ENCODE measurements at regions not wholly inside any gene's neighbourhood (a gene's known extent, or its start where the extent isn't known, plus 50 kb on each side); places are given as distances from the start of the nearest gene placed in this dataset.
"Not testable (repeated sequence)": the region's sequence is repeated elsewhere in the genome, so short reads cannot be mapped to it uniquely, and the experiment has no call there.

DNA sequence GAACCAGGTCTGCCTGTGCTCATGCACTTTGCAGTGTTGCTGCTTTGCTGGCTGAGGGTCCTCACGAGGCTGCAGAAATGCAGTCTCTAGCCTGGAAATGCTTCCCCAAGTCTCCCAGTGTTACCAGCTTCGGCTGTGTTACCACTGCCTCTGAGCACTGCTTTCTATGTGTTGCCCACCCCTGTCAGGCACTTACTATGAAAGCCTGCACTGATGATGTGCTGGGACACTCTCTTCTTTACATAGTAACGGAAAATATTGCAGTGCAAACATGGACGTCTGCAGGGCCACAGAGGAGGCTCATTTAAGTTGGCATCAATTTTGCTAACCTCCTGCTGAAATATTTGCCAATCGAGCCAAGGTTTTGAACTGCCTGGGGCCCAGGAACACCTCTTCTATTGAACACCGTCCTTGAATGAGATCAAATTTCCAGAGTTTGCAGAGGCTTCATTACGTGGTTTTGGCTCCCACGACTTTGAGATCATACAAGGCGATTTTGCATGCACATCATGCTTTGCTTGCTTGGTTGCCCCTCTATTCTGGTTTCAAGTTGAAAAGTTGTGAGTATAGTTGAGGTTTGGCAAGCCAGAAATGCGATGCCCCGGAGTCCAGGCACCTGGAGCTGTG, 404.7 kb upstream of the PODXL start:
- DNase-seq (ENCODE audit: low read depth) = no peak

DNA sequence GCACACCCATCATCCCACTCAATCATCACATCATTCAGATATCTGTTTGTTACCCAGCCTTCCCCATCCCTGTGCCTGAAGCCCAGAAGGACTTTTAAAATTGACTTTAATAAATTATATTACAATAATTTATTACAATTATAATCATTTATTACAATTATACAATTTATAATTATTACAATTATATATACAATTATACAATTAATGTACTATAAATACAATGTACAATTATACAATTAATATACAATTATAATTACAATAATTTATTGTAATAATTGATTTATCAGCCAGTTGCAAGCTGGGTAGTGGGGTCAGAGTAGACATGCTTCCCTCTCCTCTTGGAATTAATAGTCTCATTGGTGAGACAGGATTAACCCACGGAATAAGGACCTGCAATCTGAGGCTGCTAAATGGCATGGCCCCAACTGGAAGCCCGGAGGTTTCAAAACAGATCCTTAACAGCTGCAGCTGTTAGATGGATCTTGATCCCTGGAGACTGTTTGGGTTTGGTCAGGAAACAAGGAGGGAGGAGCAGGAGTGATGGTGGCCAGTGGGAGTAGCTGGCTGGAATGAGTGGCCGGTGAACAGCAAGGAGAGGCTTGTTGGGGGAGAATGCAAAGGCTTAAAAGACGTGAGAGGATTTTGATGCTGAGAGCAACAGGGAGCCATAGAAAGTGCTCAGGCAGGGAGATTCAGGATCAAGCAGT, 402.8 kb upstream of the PODXL start:
- no peak for DNase-seq (ENCODE audit: low read depth)

DNA sequence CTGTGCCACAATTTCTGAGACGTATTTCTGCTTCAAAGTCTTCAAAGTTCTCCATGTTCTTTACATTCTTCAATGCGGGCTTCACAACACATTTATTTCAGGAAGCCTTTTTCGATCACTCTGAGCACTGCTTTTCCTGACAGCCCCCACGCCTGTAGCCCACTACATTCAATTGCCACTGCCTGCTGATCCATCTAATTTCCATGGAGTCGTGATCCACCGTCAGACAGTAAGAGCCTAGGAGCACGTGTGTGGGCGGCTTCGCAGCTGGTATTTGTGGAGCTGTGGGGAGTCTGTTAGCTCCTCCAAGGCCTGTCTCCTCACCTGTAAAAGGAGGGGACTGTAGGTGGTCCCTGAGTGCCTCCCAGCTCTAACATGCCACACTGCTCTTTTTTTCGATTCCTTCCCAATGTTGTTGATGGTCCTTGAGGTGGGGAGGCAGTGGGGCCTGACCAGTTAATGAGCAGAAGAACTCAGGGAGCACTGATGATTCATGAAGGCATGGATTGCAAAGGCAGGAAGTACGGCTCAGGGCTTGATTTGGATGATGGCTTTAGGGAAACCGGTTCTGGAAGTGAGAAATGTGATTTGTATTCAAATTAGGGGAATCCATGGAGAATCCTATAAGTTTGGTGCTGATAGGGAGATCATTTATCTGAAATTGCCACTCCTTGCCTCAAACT, 401.1 kb upstream of the PODXL start:
- DNase-seq (ENCODE audit: low read depth) = no peak

DNA sequence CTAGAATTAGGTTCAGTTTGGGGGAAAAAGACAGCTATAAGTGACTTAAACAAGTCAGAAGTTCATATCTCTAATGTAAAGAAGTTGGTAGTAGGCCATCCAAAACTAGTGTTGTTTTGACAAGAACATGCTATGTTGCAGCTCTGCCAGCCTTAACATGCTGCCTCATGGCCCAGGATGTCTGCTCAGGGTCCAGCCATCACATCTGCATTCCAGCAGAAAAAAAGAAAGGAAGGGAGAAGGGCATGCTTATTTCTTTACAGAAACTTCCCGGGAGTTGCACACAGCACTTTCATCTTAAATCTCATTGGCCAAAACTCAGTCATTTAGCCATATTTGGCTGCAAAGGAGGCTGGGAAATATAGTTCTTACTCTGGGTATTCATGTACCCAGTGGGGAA, 400.4 kb upstream of the PODXL start:
- DNase-seq (ENCODE audit: low read depth) = no peak

DNA sequence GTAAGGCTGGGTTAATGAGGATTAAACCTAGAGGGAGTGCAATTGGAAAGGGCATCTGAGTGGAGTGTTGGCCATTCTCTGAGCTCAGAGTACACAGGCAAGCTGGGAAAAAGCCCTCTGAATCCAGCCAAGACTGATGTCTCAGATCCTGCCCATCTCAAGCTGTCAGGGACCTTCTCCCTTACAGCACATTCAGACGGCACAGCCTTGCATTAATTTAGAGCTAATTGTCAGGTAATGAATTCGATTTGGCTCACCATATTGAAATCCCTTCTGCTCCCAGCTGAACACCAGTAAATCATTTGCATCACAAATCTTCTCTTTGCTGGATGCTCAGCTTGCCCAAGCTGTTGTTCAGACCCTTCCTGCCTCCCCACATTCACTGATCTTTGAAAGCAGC, 399.3 kb upstream of the PODXL start:
- no peak for DNase-seq (ENCODE audit: low read depth)

DNA sequence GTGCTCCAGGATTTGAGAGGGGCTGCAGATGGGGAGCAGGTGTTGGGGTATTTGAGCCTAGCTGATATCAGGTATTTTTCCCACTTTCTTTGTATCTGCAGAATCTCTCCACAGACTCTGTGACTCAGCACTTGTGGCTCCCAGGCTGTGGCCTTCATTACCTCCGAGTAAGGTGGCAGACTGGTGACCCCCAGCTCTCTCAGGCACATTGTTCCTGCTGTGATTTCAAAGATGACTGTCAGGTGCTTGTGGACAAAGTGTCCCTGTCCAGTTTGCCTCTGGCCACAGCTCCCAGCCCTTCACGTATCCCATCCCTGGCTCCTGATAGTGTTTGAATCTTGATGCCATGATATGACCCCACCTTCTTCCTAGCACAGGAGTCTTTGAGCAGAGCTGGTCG, 396.8 kb upstream of the PODXL start:
- no peak for DNase-seq (ENCODE audit: low read depth)

DNA sequence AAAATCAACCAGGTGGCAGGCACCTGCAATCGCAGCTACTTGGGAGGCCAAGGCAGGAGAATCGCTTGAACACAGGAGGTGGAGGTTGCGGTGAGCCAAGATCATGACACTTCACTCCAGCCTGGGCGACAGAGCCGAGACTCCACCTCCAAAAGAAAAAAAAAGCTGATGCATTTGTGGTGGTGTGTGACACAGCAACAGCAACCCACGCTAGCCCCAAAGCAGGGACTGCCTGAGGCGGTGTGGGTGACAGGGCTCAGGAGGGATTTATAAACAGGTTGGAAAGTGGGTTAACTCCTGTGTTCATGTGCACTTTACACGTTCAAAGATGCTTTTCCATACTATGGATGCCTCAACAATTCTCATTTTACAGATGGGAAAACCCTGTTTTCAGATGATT, 395.9 kb upstream of the PODXL start:
- DNase-seq (ENCODE audit: low read depth) = no peak

DNA sequence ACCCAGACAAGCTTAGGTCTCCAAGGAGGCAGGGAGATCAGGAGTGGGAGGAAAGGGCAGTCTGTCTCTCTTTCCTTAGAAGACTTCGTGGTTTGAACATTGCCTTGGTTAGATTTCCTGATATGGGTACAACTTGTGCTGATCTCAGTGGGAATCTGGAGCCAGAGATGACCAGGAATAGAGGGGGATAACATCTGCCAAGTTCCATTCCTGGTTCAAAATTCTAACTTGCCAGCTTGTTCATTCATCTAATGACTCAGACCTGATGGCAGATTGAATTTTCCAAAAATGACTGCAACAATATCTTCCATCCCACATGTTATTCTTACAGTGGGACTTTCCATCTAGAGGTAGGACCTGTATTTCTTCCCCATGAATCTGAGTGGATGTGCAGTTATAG, 394.3 kb upstream of the PODXL start:
- no peak for DNase-seq (ENCODE audit: low read depth)

DNA sequence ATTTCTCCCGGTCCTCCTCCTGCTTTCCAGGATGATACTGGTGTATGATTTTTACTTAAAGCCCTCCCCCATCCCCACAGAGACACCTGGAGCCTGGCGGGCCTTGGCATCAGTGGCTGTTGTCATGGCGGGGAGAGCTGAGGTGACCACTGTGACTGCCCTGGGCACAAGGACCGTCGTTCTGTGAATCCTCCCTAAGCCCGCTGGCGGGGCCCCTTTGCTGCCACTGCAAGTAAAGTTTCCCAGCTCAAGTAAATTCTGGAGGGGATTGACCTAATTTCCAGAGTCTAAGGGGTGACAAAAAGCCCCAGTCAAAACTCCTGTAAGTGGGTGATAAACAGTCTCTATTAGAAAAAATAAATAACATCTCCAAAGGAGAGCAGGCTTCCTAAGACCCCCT, 393.2 kb upstream of the PODXL start:
- no peak for DNase-seq (ENCODE audit: low read depth)

DNA sequence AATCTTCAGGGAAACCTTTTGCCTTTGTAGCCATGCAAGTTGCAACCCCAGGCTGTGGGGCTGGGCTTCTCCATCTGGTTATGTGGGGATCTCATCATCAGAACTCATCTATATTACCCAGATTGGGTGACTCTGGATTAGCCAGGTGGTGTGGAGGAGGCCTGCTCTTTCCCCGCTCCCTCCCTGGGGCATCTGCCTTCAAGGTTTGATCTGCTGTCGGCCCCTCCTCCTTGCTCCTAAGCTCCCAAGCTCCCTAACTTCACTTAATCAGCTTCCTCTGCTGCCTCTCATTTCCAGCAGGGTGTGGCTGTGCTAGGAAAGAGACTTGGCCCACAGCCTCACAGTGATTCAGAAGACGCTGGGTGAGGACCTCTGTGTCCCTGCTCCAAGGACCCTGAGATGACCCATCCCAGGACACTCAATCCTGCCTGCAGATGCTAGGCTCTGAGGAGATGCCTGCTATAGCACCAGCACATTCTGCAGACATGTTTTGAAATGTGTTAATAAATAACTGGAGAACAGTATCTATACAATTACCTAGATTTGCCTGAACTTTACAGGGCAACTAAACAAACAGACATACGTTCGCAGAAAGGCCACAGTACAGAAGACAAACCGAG, 392.1 kb upstream of the PODXL start:
- no peak for DNase-seq (ENCODE audit: low read depth)

DNA sequence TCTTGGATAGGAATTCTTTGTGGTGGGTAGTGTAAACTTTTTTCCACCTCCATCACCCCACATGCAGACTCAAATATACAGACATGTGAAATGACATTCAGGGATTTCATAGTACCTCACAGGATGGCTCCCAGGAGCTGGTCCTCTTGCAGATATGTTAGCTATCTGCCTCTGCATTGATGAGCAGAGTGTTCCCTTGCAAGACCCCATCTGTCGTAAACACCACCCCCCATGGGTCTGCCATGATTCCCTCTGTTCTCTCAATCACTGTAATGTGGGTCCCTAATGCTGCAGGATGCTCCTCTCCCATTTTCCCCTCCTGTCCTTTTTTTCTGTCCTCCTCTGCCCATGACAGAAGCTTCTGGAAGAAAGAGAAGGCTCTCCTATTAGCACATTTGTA, 391.2 kb upstream of the PODXL start:
- DNase-seq (ENCODE audit: low read depth) = no peak

DNA sequence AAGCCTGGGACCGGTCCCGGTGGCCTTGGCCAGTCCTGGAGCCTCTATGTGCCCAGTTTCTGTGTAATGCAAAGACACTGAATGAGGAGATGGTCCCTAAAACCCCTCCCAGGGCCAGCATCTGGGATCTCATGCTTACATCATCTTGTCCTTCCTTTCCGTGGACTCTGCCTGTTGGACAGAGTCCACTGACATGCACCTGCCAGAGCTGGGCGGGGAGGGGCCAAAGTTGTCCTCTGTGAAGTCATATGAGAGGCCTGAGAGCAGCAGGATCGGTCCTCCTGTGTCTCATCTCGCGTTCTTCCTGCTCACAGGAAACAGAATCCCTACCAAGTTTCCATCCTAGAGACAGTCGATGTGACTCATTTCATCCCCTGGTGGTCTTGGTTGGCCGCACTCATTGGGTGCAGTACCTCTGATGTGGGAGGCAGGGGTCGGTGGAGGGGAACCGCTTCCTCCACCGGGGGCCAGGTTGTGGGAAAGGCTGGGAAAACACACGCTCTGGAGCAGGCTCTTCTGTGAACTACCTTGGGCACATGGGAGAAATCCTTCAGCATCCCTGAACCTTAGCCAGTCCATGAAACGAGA, 389.6 kb upstream of the PODXL start:
- DNase-seq (ENCODE audit: low read depth) = no peak

DNA sequence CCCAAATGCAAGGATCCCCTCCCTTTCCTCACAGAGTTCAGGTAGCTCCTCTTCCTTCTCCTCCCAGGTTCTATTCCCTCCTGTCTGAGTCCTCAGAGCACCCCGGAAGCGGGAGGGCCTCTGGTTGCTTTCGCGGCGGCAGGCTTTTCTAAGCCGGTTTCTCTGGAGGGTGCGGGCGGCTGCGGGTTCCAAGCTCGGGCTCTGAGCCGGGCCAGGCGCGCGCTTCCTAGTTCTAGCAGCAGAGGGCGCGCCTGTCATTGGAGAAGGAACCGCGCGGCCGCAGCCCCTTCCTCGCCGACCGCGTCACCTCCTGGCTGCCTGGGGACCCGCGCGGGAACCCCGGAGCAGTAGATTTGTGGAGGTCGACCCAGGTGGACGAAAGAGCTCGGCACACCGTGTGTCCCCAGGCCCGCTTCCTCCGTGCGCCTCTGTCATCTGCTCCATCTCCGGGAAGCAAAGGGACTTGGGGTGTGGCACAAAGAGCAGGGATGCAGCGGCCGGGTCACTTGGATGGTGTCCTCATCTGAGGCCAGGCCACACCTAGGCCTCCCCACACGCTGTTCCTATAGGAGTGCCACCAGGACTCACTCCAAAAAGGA, 389.0 kb upstream of the PODXL start:
- no peak for DNase-seq (ENCODE audit: low read depth)

DNA sequence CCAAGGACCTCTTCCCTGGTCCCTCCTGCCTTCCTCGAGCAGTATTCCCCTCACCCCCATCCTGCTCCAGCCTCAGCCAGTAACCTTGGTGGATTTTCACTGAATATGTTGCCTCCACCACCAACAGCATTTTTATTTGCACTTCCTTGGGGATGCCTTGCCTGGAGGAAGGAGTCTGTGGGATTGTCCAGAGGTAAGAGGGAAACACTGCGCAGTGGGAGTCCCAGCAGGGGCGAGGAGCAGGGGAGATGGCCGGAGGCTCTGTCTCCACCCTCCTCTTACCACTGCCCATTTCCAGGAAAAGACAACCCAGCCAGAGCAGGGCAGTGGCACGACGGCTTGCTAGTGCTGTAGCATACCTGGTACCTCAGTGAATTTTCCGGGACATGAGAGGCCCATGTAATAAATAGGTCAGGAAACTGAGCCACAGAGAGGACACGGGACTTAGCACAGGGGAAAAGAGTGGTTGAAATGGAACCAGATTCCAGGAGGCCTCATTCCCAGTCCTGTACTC, 388.2 kb upstream of the PODXL start:
- no peak for DNase-seq (ENCODE audit: low read depth)

DNA sequence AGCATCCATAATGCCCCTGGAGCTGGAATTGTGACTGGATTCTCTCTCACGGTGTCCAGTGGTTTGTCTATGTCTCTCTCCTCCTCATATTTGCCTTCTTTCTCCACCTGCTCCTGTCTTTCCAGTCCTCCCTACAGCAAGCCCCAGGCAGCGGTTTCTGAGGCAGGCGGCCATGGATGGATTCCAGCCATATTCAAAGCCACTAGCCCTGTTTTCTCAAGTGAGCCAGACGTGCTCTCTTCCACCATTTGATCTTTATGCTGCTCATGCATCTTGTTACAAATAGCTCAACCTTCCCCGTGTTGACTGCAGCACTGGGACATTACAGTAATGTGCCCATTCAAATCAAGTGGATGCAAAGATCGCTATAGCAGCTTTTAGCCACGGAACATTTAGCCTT, 387.2 kb upstream of the PODXL start:
- no peak for DNase-seq (ENCODE audit: low read depth)

DNA sequence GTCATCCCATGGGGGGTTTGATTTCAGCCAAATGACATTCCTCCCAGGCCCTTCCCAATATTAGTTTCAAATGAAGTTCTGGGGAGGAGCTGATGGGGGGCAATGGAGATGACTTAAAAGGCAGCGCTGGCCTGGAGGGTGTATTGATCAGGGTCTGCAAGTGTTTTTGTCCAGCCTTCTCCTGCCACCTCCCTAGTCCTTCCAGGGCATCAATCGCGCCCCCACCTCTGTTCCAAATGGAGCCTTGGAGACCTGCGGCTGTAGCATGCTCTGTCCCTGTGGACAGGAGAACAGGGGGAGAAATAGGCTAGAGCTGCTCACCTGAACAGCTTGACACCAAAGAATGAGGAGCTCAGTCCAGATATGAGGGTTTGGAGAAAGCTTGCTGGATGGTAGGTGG, 386.8 kb upstream of the PODXL start:
- no peak for DNase-seq (ENCODE audit: low read depth)

DNA sequence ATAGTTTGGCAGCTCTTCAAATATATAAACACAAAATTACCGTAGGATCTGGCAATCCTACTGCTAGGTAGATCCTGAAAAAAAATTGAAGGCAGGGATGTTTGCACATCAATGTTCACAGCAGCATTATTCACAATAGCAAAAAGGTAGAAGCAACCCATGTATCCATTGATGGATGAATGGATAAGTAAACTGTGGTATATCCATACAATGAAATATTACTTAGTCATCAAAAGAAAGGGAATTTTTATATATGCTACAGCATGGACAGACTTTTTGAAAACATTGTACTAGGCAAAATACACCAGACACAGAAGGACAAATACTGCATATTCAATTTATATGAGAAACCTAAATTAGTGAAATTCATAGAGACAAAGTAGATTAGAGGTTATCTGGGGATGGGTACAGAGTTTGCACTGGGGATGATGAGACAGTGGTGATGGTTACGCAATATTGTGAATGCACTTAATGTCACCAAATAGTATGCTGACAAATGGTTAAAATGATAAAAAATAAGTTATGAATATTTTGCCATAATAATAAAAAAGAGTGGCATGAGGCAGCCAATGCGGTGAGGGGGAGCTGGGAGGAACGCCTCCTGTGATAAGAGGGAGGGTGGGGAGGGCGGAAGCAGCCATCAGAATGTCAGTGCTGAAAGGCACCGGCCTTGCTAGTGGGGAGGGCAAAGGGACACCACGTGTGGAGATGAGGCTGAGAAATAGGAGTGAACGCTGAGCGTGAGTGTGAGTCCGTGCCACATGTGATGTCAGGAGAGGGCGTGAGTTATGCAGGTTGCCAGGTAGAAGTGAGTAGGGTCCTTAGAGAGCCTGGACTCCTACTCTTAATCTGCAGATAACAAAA, 386.1 kb upstream of the PODXL start:
- DNase-seq (ENCODE audit: low read depth) = no peak

DNA sequence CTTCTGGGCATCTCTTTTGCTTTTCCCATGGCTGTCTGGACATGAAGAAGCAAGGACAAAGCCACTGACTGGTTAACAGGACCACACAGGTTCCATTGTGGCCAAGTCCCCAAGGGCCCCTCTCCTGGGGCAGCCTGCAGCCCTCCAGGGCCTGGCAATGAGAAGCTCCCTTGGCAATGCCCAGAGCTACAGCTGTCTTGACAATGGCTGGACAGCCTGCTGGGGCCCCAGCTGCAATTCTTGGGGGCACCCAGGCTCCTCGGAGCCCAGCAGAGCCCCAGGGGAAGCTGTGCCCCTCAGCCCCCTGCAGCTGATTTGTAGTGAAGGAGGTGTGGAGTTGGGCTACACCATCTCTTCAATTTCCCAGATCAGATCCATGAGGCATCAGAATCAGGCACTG, 384.9 kb upstream of the PODXL start:
- DNase-seq (ENCODE audit: low read depth) = no peak

DNA sequence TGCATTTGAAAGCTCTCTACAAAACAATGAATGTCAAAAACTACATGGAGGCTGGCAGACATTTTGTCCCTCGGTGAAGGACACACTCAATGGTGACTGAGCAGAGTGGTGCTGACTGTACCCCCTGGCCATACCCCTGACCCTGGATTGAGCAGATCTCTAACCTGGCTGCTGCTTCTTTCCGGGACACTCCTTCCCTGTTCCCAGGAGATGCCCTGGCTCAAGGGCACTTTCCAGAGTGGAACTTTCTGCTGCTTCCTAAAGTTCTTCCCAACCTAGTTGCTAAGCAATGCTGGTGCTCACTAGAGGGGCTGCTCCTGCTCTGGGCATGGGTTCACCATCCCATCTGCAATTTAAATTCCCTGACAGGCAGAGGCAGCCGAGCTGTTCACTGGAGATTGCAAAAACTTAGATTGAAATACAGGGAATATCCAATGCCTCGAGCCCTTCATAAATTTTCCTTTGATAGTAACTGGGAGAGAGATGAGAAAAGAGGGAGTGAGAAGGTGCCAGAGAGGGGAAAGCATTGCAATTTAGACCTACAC, 384.3 kb upstream of the PODXL start:
- no peak for DNase-seq (ENCODE audit: low read depth)

DNA sequence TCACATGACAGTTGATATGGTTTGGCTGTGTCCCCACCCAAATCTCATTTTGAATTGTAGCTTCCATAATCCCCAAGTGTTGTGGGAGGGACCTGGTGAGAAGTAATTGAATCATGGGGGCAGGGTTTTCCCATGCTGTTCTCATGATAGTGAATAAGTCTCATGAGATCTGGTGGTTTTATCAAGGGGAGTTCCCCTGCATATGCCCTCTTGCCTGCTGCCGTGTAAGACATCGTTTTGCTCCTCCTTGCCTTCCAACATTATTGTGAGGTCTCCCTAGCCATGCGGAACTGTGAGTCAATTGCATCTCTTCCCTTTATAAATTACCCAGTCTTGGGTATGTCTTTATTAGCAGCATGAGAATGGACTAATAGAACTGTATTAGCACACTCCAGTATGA, 382.4 kb upstream of the PODXL start:
- DNase-seq (ENCODE audit: low read depth) = not testable (repeated sequence)

DNA sequence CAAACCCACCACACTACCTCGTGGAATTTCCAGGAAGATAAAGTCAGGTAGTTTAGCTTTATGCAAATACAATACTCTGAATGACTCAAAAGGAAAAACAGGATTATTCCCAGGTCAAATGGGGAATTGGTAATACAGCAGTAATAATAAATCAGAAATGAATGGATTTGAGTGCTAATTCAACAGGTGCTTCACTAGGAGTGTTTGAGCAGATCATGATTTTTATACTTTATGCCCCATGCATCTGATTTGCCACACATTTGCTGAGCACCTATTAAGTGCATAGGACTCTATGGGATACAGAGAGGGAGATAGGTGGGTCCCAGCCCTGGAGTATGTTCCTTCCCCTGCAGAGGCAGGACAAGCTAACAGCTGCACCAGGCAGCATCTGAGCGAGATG, 381.4 kb upstream of the PODXL start:
- no peak for DNase-seq (ENCODE audit: low read depth)

Measured in non-pigmented ciliary epithelial cell (primary cell).